Effector memory CD4-positive, alpha-beta T cell (primary cell): ENCODE measurements at regions not wholly inside any gene's neighbourhood (a gene's known extent, or its start where the extent isn't known, plus 50 kb on each side); places are given as distances from the start of the nearest gene placed in this dataset.

Experiments
- DNase-seq, 3 donors: peaks; one replicate each; pipeline ENCODE4 v3.0.0-alpha.2; 2020
- H3K27ac ChIP-seq: 2 replicates; pipeline ENCODE4 v1.7.0; 2013; ENCODE audit warnings: mild to moderate bottlenecking, low read length, moderate library complexity; ENCODE audit not compliant: insufficient read depth, poor library complexity, severe bottlenecking
- H3K27me3 ChIP-seq: replicated peaks from 2 replicates; pipeline ENCODE4 v1.7.0; 2013; ENCODE audit warnings: mild to moderate bottlenecking, low read length; ENCODE audit not compliant: insufficient read depth, control insufficient read depth, poor library complexity, severe bottlenecking
- H3K36me3 ChIP-seq: 2 replicates; pipeline ENCODE4 v1.7.0; 2013; ENCODE audit warnings: mild to moderate bottlenecking, low read length, moderate library complexity; ENCODE audit not compliant: control insufficient read depth, insufficient read depth
- H3K4me1 ChIP-seq: 2 replicates; pipeline ENCODE4 v1.7.0; 2013; ENCODE audit warnings: low read length, mild to moderate bottlenecking; ENCODE audit not compliant: control insufficient read depth, insufficient read depth, poor library complexity, severe bottlenecking
- H3K4me3 ChIP-seq: 2 replicates; pipeline ENCODE4 v1.7.0; 2013; ENCODE audit warnings: low read length, low read depth, mild to moderate bottlenecking; ENCODE audit not compliant: insufficient read depth, poor library complexity, severe bottlenecking
- H3K9me3 ChIP-seq: 2 replicates; pipeline ENCODE4 v1.7.0; 2013; ENCODE audit warnings: mild to moderate bottlenecking, low read length, moderate library complexity; ENCODE audit not compliant: control insufficient read depth

DNA sequence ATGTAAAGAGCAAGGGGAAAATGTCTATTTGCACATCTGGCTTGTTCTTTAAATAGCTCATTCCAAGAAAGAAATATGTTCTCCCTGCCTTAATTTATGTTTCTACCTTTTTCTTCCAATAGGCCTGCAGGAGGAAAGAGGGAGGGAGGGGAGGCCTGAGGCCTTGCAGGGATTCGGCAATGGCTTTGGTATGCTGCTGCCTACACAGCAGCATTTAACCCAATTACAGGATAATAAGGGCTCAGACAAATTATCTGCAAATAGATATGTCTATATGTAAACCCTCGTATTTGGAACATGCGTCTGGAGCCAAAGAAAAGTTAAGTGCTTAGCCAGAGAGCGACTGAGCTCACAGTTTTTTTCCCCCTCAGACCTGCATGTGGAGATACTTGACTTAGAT, 277.2 kb downstream of the CDC5L start:
- H3K4me3 ChIP-seq, result no peak overlapping the region
- H3K36me3 ChIP-seq, result no peaks in the 10 kb centered on the region
- H3K4me1 ChIP-seq, result no peaks in the 10 kb centered on the region
- no peaks in the 10 kb centered on the region for H3K9me3 ChIP-seq
- DNase-seq, result no peak
- no peak overlapping the region for H3K27ac ChIP-seq
- no peaks in the 10 kb centered on the region for H3K27me3 ChIP-seq

GRCh38 chr6:44665143-44665542, 277.6 kb downstream of the CDC5L start:
- H3K9me3 ChIP-seq, result no peaks in the 10 kb centered on the region
- no peak overlapping the region for H3K27ac ChIP-seq
- H3K27me3 ChIP-seq, result no peaks in the 10 kb centered on the region
- no peaks in the 10 kb centered on the region for H3K36me3 ChIP-seq
- DNase-seq, result no peak
- H3K4me1 ChIP-seq, result no peaks in the 10 kb centered on the region
- H3K4me3 ChIP-seq, result no peak overlapping the region

- Histone ChIP-seq H3K4me3 (no peak overlapping the region), H3K4me1 (no peaks in the 10 kb centered on the region), H3K9me3 (no peaks in the 10 kb centered on the region), H3K27me3 (no peaks in the 10 kb centered on the region), H3K36me3 (no peaks in the 10 kb centered on the region), H3K27ac (no peak overlapping the region)
- DNase-seq, result no peak
Observed at GRCh38 chr6:44665683-44666082, 278.2 kb downstream of the CDC5L start.

GRCh38 chr6:44666324-44666723, 278.8 kb downstream of the CDC5L start:
- no peak for DNase-seq
- no peak overlapping the region for H3K4me3 ChIP-seq
- H3K27ac ChIP-seq, result no peak overlapping the region
- H3K36me3 ChIP-seq, result no peaks in the 10 kb centered on the region
- no peaks in the 10 kb centered on the region for H3K4me1 ChIP-seq
- H3K9me3 ChIP-seq, result no peaks in the 10 kb centered on the region
- no peaks in the 10 kb centered on the region for H3K27me3 ChIP-seq

DNA sequence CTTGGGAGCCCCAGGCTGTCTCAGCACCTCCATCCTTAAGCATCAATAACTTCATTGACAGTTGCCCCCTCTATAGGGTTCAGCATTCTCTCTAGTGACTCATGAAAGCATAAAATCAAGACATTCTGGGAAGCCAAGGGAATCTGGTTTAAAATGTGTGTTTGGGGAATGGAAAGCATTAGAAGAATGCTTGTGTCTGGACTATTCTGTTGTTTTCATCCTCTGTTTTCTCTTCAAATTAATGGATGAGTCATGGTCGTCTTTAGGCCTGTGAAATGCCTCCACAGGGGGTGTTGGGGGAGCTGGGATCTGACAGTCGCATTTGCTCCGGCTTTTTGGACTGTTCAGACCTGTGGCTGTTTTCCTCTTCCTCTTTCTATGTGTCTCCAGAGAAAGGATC, 279.7 kb downstream of the CDC5L start:
- H3K36me3 ChIP-seq, result no peaks in the 10 kb centered on the region
- no peak overlapping the region for H3K4me3 ChIP-seq
- H3K27ac ChIP-seq, result no peak overlapping the region
- no peak for DNase-seq
- no peaks in the 10 kb centered on the region for H3K9me3 ChIP-seq
- H3K27me3 ChIP-seq, result no peaks in the 10 kb centered on the region
- H3K4me1 ChIP-seq, result no peaks in the 10 kb centered on the region

DNA sequence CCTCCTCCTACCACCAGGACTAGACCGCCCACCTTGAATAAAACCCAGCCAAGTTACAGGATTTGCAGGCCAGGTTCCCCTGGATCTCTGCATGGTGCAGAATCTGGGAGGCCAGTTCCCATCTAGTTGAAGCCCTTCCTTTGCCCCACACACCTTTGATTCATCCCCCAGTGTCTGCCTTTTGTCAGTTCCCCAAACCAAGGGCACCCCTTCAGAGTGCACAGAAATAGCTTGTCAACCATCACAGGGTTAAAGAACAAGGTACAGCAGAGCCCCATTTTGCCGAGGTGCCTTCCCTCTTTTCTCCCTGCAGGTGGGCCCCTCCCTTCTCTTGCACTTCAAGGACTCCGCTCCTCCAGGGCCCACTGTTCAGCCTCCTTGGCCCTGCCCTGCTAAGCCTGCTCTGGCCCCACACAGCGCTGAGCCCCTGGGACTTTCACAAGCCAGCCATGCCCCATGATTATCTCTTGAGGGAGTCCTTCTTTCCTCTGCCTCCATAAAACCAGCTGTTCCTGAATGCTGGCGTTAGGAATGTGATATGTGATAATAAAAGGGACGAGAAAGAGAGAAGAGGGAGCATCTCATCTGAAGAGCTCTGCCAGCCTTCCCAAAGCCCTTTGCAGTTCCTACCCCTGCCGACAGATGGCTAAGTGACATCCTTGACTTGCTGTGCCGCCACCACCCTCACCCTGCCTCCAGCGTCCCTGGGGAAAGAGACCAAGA, 280.3 kb downstream of the CDC5L start:
- no peaks in the 10 kb centered on the region for H3K36me3 ChIP-seq
- H3K27me3 ChIP-seq, result no peaks in the 10 kb centered on the region
- H3K27ac ChIP-seq, result no peak overlapping the region
- no peaks in the 10 kb centered on the region for H3K9me3 ChIP-seq
- H3K4me3 ChIP-seq, result no peak overlapping the region
- H3K4me1 ChIP-seq, result no peaks in the 10 kb centered on the region
- peak in 1 of 3 donors; percentile 9 for DNase-seq

DNA sequence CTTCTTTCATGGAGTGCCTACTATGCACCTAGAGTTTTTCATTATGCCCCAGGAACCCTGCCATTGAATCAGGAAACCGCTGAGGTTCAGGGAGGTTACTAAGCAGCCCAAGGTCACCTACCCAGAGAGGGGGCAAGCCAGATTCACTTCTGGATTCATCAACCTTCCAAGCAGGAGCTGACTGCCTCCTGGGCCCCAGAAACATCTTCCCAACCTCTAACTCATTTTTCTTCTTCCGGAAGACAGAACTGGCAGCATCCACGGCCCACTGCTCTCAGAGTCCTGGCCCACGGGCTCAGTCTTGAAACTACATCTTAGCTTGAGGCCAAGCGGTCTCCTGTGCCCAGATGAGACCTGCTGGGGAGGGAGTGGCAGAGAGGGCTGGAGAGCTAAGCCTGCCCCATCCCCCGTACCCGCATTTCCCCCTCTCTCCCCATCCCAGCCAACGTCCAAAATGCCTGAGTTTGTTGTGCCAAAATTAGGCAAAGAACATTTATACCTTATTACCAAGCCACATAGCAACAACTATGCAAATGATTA, 281.0 kb downstream of the CDC5L start:
- no peaks in the 10 kb centered on the region for H3K4me1 ChIP-seq
- no peak for DNase-seq

DNA sequence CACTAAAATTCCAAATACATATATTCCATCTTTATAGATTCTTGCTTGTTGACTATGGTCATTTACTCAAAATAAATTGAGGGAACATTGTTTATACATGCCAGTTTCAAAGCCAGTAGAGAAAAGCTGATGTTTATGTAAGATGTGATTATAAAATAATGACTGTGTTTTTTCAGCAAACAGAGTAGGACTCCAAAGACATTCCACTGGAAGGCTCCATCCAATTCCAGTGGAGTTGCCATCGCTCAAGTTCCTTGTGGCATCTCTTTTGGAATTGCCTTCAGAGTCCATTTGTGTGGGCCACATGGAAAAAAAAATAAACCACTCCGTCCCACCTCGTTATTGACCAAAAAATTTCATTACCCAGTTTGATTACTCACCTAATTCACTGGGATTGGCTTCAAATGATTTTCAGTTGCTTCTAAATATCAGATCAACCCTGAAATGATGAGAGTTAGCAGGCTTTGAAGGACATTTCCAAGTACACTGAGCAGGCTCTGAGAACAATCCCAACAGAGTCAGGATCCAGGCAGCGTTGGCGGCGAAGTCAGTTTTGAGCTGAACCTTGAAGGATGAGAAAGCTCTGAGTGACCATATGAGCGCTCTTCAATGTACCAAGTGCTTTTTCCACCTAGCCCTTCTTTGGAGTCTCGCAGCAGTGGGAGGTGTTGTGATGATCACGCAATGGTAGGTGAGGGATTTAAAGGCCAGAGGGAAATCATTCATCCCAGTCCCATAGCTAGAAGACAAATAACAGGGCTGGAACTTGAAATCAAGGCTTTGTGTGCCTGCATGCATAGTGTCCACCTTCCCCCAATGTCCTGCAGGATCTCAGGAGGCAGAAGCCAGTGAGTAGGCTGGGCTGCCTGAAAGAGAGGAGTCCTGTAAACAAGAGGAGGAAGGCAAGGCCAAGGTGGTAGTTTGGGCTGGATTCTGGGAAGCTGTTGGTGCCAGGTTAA, 281.7 kb downstream of the CDC5L start:
- DNase-seq, result no peak
- H3K4me3 ChIP-seq, result no peak overlapping the region
- H3K4me1 ChIP-seq, result no peaks in the 10 kb centered on the region
- no peak overlapping the region for H3K27ac ChIP-seq
- no peaks in the 10 kb centered on the region for H3K9me3 ChIP-seq
- H3K36me3 ChIP-seq, result no peaks in the 10 kb centered on the region
- H3K27me3 ChIP-seq, result no peaks in the 10 kb centered on the region

More for the DNA sequence above, 281.0 kb downstream of the CDC5L start:
- no peaks in the 10 kb centered on the region for H3K9me3 ChIP-seq
- H3K27me3 ChIP-seq, result no peaks in the 10 kb centered on the region
- no peaks in the 10 kb centered on the region for H3K36me3 ChIP-seq
- no peak overlapping the region for H3K4me3 ChIP-seq
- no peak overlapping the region for H3K27ac ChIP-seq

GRCh38 chr6:44670146-44670545, 282.6 kb downstream of the CDC5L start:
- Histone ChIP-seq H3K27me3 (no peaks in the 10 kb centered on the region), H3K27ac (no peak overlapping the region), H3K36me3 (no peaks in the 10 kb centered on the region), H3K9me3 (no peaks in the 10 kb centered on the region), H3K4me1 (no peaks in the 10 kb centered on the region), H3K4me3 (no peak overlapping the region)
- DNase-seq, result no peak

- no peaks in the 10 kb centered on the region for H3K4me1 ChIP-seq
Observed at GRCh38 chr6:44671333-44671732, 283.8 kb downstream of the CDC5L start.

More at GRCh38 chr6:44671333-44671732, 283.8 kb downstream of the CDC5L start:
- no peak for DNase-seq
- H3K4me3 ChIP-seq, result no peak overlapping the region
- H3K27ac ChIP-seq, result no peak overlapping the region
- H3K27me3 ChIP-seq, result no peaks in the 10 kb centered on the region
- H3K36me3 ChIP-seq, result no peaks in the 10 kb centered on the region
- no peaks in the 10 kb centered on the region for H3K9me3 ChIP-seq
